Tibial nerve (tissue), 3 donors: ENCODE measurements at regions not wholly inside any gene's neighbourhood (a gene's known extent, or its start where the extent isn't known, plus 50 kb on each side); places are given as distances from the start of the nearest gene placed in this dataset.

Source experiments
- POLR2A ChIP-seq, 2 donors: fragments of 450-650 bp; IDR thresholded peaks; one replicate each; pipeline ENCODE4 v1.6.1; 2017; ENCODE audit warnings: antibody characterized with exemption in 2 of 2, mild to moderate bottlenecking in 2 of 2, moderate library complexity in 2 of 2
- TF ChIP-seq, protein P1 (sequence below), 5 experiments: fragments of 200-600 bp in 3 of 5; fragments of 450-650 bp in 2 of 5; sonication (generic) in 3 of 5; IDR thresholded peaks; one replicate each; pipeline ENCODE4 v1.5.1; 2016 to 2019; ENCODE audit warnings: antibody characterized with exemption in 5 of 5, mild to moderate bottlenecking in 3 of 5, moderate library complexity in 2 of 5

DNA sequence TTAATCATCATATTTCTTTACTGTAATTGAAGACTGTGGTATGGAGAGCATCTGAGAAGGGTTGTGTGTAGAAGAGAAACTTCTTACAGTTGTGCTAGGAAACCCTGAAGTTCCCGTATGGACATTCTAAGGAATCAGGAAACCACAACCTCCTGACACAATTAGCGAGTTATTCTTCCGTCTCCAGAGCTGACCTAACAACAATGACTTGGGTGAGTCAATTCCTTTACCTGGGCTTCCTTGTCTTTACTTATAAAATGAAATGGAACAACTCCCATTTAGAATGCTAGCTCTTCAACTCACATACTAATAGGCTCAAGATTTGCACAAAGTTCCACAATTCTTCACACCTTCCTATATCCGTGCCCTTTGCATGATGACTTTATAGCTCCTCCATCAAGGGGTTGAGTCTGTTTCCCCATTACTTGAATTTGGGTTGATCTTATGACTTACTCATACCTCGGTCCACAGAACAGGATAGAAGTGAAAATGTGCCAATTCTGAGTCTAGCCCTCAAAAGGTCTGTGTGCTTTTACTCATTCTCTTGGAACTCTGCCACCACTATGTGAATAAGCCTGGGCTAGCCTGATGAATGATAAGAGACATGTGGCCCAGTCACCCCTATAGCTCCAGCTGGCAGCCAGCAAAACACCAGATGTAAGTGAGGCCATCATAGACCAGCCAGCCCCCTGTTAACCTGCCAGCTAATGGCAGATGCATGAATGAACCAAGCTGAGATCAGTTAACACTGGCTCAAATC, 459.4 kb downstream of the ETNK1 start:
- TF ChIP-seq, protein P1, sequence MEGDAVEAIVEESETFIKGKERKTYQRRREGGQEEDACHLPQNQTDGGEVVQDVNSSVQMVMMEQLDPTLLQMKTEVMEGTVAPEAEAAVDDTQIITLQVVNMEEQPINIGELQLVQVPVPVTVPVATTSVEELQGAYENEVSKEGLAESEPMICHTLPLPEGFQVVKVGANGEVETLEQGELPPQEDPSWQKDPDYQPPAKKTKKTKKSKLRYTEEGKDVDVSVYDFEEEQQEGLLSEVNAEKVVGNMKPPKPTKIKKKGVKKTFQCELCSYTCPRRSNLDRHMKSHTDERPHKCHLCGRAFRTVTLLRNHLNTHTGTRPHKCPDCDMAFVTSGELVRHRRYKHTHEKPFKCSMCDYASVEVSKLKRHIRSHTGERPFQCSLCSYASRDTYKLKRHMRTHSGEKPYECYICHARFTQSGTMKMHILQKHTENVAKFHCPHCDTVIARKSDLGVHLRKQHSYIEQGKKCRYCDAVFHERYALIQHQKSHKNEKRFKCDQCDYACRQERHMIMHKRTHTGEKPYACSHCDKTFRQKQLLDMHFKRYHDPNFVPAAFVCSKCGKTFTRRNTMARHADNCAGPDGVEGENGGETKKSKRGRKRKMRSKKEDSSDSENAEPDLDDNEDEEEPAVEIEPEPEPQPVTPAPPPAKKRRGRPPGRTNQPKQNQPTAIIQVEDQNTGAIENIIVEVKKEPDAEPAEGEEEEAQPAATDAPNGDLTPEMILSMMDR (IDR thresholded peaks at IDR 0.05) = no peak
- no peak for TF ChIP-seq POLR2A (IDR thresholded peaks at IDR 0.05)
